ENCODE measurements at regions not wholly inside any gene's neighbourhood (a gene's known extent, or its start where the extent isn't known, plus 50 kb on each side); places are given as distances from the start of the nearest gene placed in this dataset.
"Not testable (repeated sequence)": the region's sequence is repeated elsewhere in the genome, so short reads cannot be mapped to it uniquely, and the experiment has no call there.

GRCh38 chr12:73053893-73054292, 781.7 kb downstream of the TRHDE start:
- DNase-seq, result no peak

- DNase-seq, result no peak
Measured at GRCh38 chr12:73057428-73057827, 785.3 kb downstream of the TRHDE start.

GRCh38 chr12:73065913-73066312, 793.7 kb downstream of the TRHDE start:
- DNase-seq, result no peak

- DNase-seq, result no peak
Measured at GRCh38 chr12:73067616-73068015, 795.4 kb downstream of the TRHDE start.

- no peak for DNase-seq
Measured at GRCh38 chr12:73072214-73072613, 800.0 kb downstream of the TRHDE start.

- no peak for DNase-seq
Measured at GRCh38 chr12:73076760-73077159, 804.6 kb downstream of the TRHDE start.

- no peak for DNase-seq
Measured at GRCh38 chr12:73083736-73084135, 811.6 kb downstream of the TRHDE start.

GRCh38 chr12:73106296-73106695, 834.1 kb downstream of the TRHDE start:
- DNase-seq, result no peak

- DNase-seq, result no peak
Measured at GRCh38 chr12:73106896-73107295, 834.7 kb downstream of the TRHDE start.

GRCh38 chr12:73110816-73111215, 838.6 kb downstream of the TRHDE start:
- DNase-seq, result no peak

- no peak for DNase-seq
Measured at GRCh38 chr12:73112035-73112816, 840.1 kb downstream of the TRHDE start.

- no peak for DNase-seq
Measured at GRCh38 chr12:73124480-73124879, 852.3 kb downstream of the TRHDE start.

- no peak for DNase-seq
Measured at GRCh38 chr12:73125148-73125547, 853.0 kb downstream of the TRHDE start.

- no peak for DNase-seq
Measured at GRCh38 chr12:73136386-73136785, 864.2 kb downstream of the TRHDE start.

GRCh38 chr12:73139642-73140041, 867.5 kb downstream of the TRHDE start:
- not testable (repeated sequence) for DNase-seq

GRCh38 chr12:73158341-73158740, 886.2 kb downstream of the TRHDE start:
- no peak for DNase-seq

- DNase-seq, result no peak
Measured at GRCh38 chr12:73159954-73160353, 887.8 kb downstream of the TRHDE start.

- DNase-seq, result no peak
Measured at GRCh38 chr12:73161970-73162369, 889.8 kb downstream of the TRHDE start.

GRCh38 chr12:73180734-73181133, 908.6 kb downstream of the TRHDE start:
- no peak for DNase-seq

GRCh38 chr12:73181244-73181643, 909.1 kb downstream of the TRHDE start:
- DNase-seq, result no peak

GRCh38 chr12:73185403-73185802, 913.2 kb downstream of the TRHDE start:
- DNase-seq, result no peak

- DNase-seq, result no peak
Measured at GRCh38 chr12:73186272-73186671, 914.1 kb downstream of the TRHDE start.

GRCh38 chr12:73187765-73188164, 915.6 kb downstream of the TRHDE start:
- DNase-seq, result no peak

GRCh38 chr12:73210548-73211204, 938.5 kb downstream of the TRHDE start:
- DNase-seq, result no peak

GRCh38 chr12:73220951-73221350, 948.8 kb downstream of the TRHDE start:
- DNase-seq, result no peak
